Epithelial cell of esophagus (primary cell): ENCODE measurements at regions not wholly inside any gene's neighbourhood (a gene's known extent, or its start where the extent isn't known, plus 50 kb on each side); places are given as distances from the start of the nearest gene placed in this dataset.
A peak's percentile ranks its signal among the peaks of the same experiment; 100 is the strongest.

Experiments used
- DNase-seq: peaks from one replicate; pipeline ENCODE4 v3.0.0; 2010; ENCODE audit warnings: low read depth
- H3K4me3 ChIP-seq: 2 replicates; pipeline ENCODE4 v1.5.1; 2011; ENCODE audit warnings: mild to moderate bottlenecking, low read length, control low read depth
- CTCF ChIP-seq: IDR thresholded peaks from 2 replicates; pipeline ENCODE4 v1.5.1; 2011; ENCODE audit warnings: low read depth, mild to moderate bottlenecking, low read length, control low read depth, inconsistent platforms; ENCODE audit not compliant: insufficient read depth; ENCODE audit errors: missing control alignments

- no peak overlapping the region for H3K4me3 ChIP-seq
- TF ChIP-seq CTCF: no peak
- peak; percentile 29 for DNase-seq
Observed at GRCh38 chr1:230548357-230548756, 93.9 kb upstream of the COG2 start.

GRCh38 chr1:230545181-230545580 is 97.1 kb upstream of the COG2 start:
- H3K4me3 ChIP-seq: no peak overlapping the region
- DNase-seq: no peak
- no peak for TF ChIP-seq CTCF

- TF ChIP-seq CTCF: no peak
- no peak for DNase-seq
Observed at GRCh38 chr1:230544758-230545157, 97.5 kb upstream of the COG2 start.

GRCh38 chr1:230543085-230543484 is 99.2 kb upstream of the COG2 start:
- no peak for TF ChIP-seq CTCF
- no peak for DNase-seq
- H3K4me3 ChIP-seq: no peak overlapping the region

More at GRCh38 chr1:230544758-230545157, 97.5 kb upstream of the COG2 start:
- H3K4me3 ChIP-seq: no peak overlapping the region

- DNase-seq: no peak
- no peak for TF ChIP-seq CTCF
- no peak overlapping the region for H3K4me3 ChIP-seq
Observed at GRCh38 chr1:230542681-230543080, 99.6 kb upstream of the COG2 start.

- DNase-seq: peak; percentile 85
Observed at GRCh38 chr1:230542054-230542453, 100.2 kb upstream of the COG2 start.

More at GRCh38 chr1:230542054-230542453, 100.2 kb upstream of the COG2 start:
- no peak overlapping the region for H3K4me3 ChIP-seq
- TF ChIP-seq CTCF: no peak
